ENCODE measurements at regions not wholly inside any gene's neighbourhood (a gene's known extent, or its start where the extent isn't known, plus 50 kb on each side); places are given as distances from the start of the nearest gene placed in this dataset.

DNA sequence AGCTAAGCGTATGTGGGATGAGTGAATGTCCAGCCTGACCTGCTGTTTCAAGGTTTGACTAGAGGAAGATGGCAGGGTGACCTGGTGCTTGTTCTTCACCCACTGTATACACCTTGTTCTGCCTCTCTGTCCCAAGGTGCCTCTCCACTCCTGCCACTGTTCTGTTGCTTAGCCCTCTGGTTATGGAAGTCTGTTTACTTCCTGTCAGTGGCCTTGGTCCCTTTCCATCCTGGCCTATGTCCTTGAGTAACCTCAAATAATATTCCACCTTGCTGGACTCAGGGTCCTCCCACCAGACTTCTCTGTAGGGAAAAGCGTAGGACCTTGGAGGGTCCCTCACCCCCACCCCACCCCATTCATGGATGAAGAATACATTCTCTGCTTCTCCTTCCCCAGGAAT, 73.2 kb upstream of the SALL1 start:
- no peak for DNase-seq

DNA sequence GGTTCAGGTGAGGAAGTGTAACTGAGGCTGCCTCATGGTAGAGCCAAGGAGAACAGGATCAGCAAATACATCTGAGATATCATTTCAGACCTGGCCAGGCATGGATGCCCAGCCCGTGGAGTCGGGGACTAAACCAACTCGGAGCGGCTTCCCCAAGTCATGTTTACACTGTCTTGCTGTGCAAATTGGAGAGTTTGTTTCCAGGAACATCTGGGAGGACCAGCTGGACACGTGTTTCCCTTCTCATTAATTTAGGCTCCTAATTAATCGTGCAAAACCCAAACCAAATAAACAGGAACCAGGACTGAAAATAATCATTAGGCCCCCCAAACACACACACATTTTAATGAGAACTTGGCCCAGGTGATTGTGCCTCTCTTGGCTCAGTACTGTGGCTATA, 70.9 kb upstream of the SALL1 start:
- no peak for DNase-seq

DNA sequence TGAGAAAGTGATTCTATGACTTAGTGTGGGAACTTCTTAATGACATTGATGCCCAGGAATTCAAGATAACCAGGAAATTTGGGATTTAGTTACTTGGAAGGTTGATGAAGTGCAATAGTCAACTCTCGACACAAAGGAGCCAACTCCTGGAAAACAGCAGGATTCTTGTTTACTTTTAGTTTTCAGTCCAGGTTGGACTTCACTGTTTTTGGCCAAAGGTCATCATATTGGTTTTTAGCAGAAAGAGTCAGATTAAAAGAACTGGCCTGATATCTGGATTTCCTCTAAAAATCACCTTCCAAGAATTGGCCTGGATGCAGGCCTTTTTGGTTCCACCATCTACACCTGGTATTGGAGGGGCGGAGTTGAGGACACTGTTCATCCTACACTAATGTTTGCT, 60.1 kb upstream of the SALL1 start:
- no peak for DNase-seq

DNA sequence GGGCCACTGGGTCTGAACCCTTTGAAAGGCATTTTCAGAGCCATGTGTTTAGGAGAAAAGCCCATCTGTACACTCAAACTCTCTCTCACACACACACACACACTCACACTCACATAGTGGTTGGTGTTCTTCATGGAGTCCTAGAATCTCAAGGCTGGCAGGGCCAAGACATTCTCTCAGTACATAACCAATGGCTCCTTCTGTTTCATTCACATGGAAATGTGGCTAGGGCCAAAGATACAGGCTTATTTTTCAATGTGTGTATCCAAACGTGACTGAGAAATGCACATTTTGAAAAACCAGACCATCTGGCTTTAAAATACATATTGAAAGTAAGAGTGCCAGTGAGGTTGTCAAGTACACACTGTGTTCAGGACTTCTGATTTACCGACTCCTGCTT, 59.0 kb upstream of the SALL1 start:
- no peak for DNase-seq

DNA sequence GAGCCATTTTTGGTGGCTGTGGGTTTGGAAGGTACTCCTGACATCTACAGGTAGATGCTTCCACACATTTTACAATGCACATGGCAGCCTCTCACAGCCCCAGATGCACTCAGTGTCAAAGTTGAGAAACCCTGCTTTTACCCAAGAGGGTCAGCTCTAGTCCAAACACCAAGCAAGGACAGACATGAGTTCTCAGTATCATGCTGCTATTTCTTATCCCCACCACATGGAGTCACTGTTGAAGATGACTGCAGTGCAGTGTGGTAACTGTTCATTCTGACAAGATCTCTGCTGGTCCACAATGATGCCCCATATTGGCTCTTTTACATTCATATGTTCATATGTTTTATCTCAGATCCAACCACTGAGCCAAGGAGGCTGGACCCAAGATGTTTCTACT, 50.5 kb upstream of the SALL1 start:
- DNase-seq, result no peak
